ENCODE measurements at regions not wholly inside any gene's neighbourhood (a gene's known extent, or its start where the extent isn't known, plus 50 kb on each side); places are given as distances from the start of the nearest gene placed in this dataset.

- no peak for TF ChIP-seq CTCF (conservative IDR thresholded peaks at IDR 0.05; ENCODE audit: low read depth, low read length)
- TF ChIP-seq EZH2 (IDR thresholded peaks at IDR 0.05; ENCODE audit: low read length, unreplicated experiment): no peak
- no peak for TF ChIP-seq EZH2phosphoT487 (IDR thresholded peaks at IDR 0.05; ENCODE audit: borderline replicate concordance, low read length)
Observed at GRCh38 chr15:47470983-47471382, 246.3 kb upstream of the SEMA6D start.

All from PC-3 (cell line).